CD4-positive, alpha-beta T cell treated with Interleukin-10 for 1 hour (primary cell): ENCODE measurements at regions not wholly inside any gene's neighbourhood (a gene's known extent, or its start where the extent isn't known, plus 50 kb on each side); places are given as distances from the start of the nearest gene placed in this dataset.
A peak's percentile ranks its signal among the peaks of the same experiment; 100 is the strongest.

Experiments
- DNase-seq: peaks from one replicate; pipeline ENCODE4 v3.0.0-alpha.2; 2020

GRCh38 chr1:221164951-221165838 lies 286.0 kb downstream of the HLX start:
- DNase-seq: no peak

GRCh38 chr1:221165839-221166500 lies 286.7 kb downstream of the HLX start:
- no peak for DNase-seq

DNA sequence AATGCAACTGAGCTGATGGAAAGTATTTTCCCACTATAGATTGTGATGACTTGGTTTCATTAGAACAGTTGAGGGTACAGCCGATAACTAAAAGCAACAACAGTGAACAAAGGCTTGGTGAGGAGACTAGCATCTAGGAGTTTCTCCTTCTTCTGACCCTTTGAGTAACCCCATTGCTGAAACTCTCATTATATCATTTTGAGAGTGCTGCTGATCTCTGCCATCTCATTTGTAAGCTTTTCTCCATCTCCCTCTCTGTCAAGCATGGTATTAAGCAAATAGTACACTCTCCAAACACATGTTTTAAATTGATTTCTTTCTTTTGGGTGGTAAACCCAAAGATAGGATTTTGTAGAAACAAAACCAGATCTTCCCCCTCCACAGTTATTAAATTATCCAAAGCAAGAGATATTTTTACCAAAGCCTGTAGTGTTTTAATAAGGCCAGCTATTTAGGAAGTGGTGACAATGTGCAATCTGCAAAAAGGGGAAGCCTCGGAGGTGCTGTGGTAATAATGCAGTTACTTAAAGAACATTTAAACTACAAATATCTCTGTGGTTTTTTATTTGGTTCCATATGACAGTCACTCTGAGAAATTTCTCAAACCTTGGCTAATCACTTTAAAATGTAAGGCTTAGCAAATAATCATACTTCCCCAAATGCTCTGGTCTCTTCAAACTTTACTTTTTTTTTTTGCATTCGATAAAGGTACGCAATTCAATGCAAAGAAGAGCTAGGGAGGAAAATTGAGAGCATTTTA lies 287.5 kb downstream of the HLX start:
- DNase-seq: peak; percentile 10

DNA sequence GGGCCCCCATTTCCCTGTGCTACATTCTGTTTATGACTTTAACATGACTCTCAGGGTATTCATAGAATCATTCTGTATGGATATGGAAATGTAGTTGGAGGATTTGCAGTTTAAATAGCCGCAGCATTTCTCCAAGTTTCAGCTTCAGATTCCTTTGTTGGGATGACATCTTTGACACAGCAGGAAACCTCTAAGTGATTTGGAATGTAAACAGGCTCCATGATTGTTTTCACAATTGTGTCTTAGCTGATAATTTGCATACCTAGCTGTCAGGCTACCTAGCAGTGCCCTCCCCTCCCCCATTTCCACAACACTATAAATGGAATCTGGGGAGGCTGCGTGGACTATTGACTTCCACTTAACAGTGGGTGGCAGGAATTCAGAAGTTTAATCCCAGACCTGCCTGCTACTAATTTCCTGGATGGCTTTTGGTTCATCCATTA lies 290.2 kb downstream of the HLX start:
- no peak for DNase-seq

DNA sequence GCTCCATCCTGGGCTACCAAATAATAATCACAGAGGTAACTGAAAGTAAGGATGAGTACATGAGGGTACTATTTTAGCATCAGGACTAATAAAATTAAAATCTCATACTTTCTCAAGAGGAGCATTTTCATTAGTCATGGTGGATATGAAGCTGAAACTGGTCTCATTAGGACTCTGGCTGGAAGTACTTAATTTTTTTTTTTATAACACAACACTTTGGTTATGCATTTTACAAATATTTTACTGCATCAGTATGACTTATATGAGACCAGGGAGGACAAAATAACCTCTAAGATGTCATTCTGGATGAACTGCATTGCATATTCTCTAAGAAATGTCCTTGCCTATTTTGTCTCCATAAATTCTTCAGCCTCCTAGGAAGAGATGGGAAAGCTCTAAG lies 290.9 kb downstream of the HLX start:
- no peak for DNase-seq

DNA sequence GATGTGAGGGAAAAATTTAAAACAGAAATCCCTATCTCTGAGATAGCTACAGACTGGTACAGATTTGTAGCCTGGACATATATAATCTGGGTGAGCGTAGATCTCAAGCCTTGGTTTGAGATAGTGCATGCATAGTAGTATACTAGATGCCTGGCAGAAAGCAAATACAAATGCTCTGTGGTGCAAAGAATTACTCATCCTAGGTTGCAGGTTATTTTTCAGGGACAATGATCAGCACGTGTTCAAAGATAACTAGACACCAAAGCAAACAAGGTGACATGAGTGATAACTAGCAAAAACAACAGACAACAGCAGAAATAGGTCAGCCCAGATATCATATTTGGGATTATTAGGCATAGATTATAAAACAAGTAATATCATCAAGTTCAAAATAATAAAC lies 292.5 kb downstream of the HLX start:
- no peak for DNase-seq

DNA sequence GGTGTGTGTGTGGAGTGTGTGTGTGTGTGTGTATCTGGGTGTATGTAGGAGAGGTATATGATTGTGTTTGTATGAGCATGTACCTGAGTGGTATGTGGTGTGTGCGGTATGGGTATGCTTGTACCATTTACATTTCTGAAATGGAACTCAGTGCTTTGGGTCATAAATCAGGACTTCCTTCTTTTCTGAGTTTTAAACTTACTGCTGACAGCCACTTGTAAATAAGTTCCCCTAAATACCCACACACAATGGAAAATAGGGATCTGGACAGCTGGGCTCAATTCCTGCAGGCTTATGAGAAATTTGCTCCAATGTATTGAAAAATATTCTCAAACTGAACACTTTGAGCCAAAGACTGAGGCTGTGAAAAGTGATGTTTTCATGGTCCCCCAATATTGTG lies 293.6 kb downstream of the HLX start:
- DNase-seq: no peak

GRCh38 chr1:221174330-221174993 lies 295.2 kb downstream of the HLX start:
- DNase-seq: no peak

GRCh38 chr1:221175249-221175648 lies 296.0 kb downstream of the HLX start:
- DNase-seq: no peak

DNA sequence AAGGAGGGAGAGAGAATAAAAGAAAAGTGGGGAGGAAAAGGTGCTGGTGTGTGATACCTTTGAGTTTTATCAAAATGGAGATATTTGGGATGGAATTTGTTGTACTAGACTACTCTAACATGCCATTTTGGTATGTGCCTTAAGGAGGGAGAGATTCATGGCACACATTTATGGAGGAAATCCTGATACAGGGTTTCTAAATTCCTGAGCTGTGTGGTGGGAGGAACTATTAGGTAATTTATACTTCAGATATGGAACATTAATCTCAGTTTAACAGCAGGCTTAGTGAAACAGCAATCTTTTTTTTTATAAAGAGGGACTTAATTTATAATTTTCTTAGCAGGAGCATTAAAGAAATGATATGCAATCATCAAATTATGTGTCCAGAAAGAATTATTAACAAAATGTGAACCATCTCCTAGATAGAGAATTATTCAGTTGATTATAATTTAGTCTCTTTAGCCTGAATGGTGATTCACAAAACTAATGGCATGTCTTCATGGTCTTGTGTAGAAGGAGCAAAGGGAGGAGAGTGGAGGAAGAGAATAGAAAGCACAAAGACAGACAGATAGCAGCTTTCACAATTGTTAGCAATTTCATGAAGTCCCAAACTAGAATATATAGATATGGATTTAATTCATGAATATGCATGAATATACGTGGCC lies 301.6 kb downstream of the HLX start:
- DNase-seq: no peak

DNA sequence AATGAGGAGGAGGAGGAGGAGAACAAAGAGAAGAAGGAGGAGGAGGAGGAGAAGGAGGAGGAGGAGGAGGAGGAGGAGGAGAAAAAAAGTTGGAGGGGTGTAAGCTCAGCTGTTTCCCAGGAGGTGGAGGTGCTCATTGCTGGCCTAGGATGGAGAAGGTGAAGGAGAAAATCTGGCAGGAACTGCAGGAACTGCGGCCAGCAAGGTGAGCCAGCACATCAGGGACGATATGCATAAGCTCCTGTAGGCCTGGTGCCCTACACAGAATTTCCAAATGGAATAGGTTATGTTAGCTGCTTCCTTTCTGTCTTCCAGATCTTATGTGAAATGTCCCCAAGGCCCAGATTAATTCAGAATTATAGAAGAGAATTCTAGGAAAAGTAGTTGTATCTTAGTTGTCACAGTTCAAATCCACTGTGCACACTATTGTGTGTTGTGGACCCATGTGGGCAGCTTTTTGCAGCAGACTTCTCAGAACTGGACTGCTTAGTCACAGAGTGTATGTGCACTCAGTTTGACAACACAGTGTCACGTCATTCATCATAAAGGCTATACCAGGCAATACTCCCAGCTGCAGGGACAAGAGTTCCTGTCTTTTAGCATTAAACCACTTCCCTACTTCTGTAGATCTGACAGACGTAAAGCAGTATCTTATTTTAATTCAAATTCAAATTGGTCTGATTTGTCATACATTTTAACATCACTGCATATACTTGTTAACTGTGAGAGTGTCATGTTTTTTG lies 303.7 kb downstream of the HLX start:
- no peak for DNase-seq

- DNase-seq: no peak
Observed at GRCh38 chr1:221184131-221184794, 305.0 kb downstream of the HLX start.

GRCh38 chr1:221187174-221187573 lies 307.9 kb downstream of the HLX start:
- no peak for DNase-seq

- no peak for DNase-seq
Observed at GRCh38 chr1:221188458-221188857, 309.2 kb downstream of the HLX start.

GRCh38 chr1:221190249-221190648 lies 311.0 kb downstream of the HLX start:
- DNase-seq: no peak

DNA sequence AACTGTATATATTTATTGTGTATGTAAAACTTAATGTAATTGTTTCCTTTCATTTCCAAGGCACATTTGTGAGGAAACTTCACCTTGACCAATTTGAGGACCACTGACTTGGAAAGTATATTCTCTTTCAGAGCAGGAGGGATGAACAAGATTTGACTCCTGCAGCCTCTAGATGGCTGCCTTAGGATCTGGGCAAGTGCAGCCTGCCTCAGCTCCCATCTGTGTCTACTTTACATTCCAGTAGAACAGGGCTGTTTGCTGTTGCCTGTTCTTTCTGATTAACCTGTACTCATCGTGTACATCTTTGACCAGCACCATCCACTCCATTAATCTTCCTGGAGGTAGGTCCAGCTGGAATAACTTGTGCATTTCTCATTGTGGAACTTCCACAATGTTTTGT lies 312.8 kb downstream of the HLX start:
- no peak for DNase-seq

- no peak for DNase-seq
Observed at GRCh38 chr1:221200464-221200863, 321.2 kb downstream of the HLX start.

DNA sequence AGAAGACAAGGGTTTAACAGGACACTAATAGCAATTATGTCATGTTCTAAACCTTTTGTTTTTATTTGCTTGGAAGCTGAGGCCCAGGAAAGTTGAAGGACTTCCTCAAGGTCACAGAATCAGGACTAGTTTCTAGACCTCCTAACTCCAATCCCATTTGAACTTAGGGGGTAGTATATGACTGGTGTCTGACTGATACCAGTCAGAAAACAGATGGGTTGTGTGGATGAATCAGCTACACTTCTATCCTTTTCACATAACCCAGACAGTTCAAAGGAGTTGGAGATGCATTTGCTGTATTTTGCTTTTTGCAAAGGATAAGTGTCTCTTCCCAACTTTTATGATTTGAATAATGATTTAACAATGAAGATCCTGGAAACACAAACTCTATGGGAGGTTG lies 322.5 kb downstream of the HLX start:
- DNase-seq: no peak

- peak; percentile 50 for DNase-seq
Observed at GRCh38 chr1:221203224-221204054, 324.2 kb downstream of the HLX start.
